ENCODE measurements at regions not wholly inside any gene's neighbourhood (a gene's known extent, or its start where the extent isn't known, plus 50 kb on each side); places are given as distances from the start of the nearest gene placed in this dataset.

GRCh38 chr2:162890690-162891311 is 52.2 kb upstream of the KCNH7 start:
- TF ChIP-seq POLR2AphosphoS5 (IDR thresholded peaks at IDR 0.05) (no peak), CTCF (IDR thresholded peaks at IDR 0.05; ENCODE audit: poor library complexity, severe bottlenecking) (peak; percentile 68), REST (IDR thresholded peaks at IDR 0.05; ENCODE audit: borderline replicate concordance) (no peak)
